ENCODE measurements at regions not wholly inside any gene's neighbourhood (a gene's known extent, or its start where the extent isn't known, plus 50 kb on each side); places are given as distances from the start of the nearest gene placed in this dataset.
A peak's percentile ranks its signal among the peaks of the same experiment; 100 is the strongest.
"Not testable (repeated sequence)": the region's sequence is repeated elsewhere in the genome, so short reads cannot be mapped to it uniquely, and the experiment has no call there.

DNA sequence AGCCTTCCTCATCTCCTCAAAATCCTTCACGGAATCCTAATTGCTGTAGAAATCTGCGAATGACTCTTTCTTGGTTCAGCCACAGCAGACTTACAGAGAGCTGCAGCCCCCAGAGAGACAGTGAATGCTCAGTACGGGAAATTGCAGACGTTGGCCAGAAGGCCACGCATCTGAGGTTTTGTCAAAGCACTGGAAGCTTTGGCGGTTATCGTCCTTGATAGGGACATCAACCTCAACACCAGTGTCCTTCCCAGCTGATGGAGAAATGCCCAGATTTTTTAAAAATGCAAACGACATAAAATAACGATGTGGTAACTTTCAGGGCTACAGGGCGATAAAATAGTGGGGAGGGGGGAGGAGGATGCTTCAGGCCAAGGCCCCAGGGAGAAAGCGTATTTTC is 166.6 kb upstream of the CIBAR2 start:
- no peak for DNase-seq

DNA sequence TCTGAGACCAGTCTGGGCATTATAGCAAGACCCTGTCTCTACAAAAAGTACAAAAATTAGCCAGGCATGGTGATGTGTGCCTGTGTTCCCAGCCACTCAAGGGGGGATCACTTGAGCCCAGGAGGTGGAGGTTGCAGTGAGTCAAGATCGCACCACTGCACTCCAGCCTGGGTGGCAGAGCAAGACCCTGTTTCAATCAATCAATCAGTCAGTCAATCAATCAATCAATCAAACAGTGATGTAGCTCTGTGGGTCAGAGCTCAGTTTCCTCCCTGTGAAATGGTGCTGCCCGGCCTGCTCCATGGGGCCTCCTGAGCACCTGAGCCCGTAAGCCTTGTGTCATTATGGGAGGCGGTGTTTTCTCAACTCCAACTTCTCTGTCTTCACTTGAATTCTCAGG is 167.1 kb upstream of the CIBAR2 start:
- DNase-seq, result no peak

DNA sequence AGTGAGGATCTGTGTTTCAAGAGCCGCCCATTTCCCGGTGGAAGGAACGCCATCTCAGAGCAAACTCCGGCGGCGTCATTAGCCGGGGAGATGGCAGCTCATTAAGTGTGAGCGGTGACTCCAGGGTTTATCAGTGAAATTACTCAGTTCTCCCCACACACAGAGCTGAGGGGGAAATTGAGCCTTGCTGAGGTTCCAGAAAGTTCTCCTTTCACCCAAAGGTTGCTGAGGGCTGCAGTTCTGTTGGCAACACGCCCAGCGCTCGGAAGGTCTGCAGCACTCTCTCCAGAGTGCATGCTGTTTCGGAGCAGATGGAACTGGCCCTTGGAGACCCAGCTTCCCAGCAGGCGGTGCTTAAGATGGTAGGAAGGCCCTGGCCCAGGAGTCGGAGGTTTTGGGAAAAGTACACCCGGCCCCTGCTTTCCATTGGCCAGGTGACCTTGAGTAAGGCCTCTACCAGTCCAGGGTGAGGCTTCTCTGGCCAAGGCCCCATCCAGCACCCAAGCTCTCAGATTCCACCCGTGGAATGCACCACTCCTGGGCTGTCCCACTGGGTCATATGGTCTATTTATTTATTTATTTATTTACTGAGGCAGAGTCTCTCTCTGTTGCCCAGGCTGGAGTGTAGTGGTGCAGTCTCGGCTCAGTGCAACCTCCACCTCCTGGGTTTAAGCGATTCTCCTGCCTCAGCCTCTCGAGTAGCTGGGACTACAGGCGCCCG is 167.7 kb upstream of the CIBAR2 start:
- no peak for DNase-seq

DNA sequence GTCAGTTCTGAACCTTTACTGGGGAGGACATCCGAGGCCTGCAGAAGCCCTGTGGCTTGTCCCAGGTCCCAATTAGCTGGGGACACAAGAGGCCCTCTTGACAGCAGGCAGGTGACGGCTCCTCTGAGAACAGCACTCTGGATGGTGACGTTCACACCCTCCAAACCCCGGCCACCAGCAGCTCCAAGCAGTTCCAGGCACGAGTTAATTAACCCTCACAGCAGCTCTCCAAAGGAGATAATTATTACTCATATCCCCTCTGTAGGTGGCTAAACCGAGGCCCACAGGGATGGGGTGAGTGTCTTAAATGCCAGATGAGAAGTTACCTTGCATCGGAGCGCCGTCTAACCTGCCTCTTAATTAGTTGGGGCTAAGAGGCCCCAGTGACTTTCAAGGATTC is 168.9 kb upstream of the CIBAR2 start:
- no peak for DNase-seq

DNA sequence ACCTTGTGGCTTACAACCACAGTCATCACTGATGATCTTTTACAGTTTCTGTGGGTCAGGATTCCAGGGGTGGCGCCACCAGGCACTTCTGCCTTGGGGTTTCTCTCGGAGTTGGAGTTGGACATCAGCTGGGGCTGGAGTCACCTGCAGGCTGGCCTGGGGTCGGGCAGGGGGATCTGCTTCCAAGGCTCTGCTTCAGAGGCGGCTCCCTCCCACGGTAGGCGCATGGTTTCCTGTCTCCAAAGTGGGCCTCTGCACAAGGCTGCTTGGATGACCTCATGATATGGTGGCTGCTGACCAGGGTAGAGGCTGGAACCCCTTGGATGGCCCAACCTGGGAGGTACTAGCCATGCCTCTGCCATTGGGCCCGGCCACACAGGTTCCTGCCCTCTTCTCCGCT is 170.6 kb upstream of the CIBAR2 start:
- DNase-seq, result no peak

DNA sequence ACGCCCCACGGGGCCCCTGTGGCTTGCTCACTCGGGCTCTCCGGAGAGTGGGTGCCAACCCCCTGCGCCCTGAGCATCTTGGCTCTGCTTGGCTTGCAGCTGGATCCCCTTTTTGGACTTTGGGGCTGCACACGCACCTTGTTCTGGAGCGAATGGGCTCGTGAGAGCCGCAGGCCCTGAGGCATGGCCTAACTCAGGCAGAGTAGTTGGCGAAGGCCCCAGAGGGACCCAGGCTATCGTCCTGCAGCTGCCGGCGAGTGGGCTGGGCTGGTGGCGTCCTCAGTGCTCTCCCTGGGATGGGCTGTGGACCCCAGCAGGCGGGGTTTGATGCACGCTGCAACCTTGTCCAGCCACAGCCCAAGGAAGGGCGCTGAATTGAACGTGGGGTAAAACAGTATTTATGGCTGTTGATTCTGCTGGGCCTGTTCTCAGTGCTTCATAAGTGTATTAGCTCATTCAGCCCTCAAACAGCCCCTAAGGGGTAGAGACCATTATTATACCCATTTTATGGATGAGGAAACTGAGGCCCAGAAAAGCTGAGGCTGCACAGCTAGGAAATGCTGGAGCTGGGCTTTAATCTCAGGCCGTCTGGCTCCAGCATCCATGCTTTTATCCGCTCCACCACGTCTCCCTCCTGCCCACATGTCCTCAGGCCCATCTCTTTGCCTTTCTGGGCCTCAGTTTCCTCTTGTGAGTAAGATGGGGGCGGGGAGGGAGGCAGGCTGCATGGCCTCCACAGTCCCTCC is 171.2 kb upstream of the CIBAR2 start:
- DNase-seq, result no peak

DNA sequence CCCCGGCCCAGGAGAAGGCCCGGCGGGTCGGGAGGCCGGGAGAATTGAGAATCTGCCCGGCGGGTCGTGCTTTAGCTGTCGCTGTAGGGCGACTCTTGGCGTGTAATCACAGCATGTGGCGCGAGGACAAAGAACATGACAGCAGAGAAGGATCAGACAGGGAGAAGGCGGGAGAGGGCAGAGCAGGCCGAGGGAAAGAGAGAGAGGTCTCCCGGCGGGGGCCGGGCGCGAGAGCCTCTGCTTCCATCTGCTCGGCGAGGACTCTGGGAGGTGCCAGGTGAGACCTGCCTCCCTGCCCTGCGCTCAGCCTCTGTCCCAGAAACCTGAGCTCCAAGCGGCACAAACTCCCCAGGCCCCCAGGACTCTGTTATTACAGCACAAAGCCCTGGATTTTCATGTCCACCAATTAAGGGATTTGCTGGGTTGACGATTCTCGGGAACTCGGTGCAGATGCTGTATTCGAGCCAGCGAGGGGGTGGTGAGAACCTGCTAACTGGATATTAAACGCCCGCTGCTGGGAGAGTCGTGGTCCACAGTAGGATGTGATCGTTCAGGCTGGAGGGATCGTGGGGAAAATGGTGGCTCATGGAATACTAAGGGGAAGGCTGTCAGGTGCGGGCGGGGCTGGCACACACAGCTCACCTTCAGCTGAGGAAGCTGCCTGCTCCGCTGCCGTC is 172.0 kb upstream of the CIBAR2 start:
- DNase-seq, result no peak

DNA sequence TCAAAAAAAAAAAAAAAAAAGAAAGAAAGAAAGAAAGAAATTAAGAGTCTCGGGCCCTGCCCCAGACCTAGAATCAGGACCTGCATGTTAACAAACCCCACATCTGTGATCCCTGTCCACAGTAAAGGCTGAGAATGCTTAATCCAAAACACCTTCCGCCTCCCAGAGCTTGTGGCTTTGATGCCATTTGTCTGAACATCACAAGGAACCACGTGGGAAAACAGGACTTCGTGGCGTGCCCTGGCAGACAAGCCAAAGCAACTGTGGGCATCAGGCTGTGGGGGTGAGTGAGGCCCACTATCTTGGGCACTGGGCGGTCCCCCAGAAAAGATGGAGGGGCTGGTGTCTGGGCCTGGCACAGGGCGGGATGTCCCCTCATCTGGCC is 173.4 kb upstream of the CIBAR2 start:
- no peak for DNase-seq

DNA sequence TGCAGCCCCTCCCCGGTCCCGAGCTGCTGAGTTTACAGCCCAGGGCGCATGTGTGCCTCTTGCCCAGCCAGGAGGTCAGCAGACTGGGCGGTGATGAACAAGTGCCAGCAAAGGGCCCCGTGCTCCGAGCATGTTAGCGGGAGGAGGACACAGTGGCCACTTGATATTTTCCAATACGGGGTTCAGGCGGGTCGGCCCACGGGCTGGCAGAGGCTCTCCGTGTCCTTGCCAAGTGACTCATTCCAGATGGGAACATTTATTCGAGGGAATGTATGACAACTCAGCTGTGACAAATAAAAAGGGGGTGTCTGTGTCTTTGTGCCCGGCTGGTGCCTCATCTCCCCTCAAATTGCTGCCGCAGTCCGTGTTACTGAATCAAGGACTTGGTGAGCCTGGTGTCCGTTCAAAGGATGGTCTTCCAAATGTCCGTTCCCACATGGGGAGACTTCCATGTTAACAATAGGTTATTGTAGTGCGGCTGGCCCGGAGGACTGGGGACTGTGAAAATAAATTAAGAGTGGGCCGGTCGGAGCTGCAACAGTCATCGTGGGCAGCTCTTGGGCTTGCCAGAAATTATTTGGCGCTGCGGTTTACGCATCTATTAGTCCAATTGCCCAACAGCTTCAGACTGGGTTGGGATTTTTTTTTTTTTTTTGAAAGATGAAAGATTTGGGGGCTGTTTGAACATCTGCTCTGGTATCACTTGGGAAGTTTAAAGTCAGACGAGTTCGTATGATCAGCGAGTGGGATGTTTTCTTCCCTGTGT is 174.0 kb upstream of the CIBAR2 start:
- DNase-seq, result peak; percentile 44

DNA sequence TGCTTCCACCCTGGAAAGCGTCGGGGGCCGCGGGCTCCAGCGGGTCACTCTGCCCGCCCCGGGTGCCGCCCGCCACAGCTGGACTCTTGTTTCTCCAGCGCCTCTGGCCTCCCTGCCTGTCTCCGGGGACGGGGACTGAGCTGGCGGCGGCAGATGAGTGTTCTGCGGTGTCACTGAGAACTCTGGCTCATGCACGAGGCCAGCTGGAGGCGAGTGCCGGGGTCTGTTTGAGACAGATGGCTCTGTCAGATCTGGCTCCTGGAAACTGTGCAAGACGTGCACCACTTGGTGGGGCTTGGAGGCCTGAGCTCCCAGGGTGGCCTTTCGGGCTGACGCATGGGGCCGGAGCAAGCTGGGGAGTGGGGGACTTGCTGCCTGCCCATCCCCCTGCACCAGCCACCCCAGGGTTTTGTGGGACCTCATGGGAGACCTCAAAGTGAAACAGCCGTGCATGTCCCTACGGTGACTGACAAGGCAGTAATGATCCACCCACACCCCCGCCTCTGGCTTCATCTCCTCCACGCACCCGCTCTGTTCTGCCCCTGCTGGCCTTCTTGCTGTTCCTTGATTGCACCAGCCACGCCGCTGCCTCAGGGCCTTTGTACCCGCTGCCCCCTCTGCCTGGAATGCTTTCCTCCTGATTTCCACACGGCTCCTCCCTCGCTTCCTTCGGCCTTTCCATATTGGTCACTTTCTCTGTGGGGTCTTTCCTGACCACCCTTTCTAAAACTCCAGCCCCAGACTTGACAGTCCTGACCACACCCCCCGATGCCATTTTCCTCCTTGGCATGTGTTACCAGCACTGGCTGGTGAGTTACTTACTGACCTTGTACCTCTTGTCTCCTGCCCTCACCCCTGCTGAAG is 174.9 kb upstream of the CIBAR2 start:
- no peak for DNase-seq

DNA sequence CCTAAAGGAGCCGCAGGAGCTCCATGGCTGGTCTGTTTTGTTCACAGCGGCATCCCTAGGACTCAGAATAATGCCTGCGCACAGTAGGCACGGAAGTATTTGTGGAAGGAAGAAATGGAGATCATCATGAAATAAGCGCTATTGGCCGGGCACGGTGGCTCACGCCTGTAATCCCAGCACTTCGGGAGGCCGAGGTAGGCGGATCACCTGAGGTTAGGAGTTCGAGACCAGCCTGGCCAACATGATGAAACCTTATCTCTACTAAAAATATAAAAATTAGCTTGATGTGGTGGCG is 175.5 kb upstream of the CIBAR2 start:
- not testable (repeated sequence) for DNase-seq

DNA sequence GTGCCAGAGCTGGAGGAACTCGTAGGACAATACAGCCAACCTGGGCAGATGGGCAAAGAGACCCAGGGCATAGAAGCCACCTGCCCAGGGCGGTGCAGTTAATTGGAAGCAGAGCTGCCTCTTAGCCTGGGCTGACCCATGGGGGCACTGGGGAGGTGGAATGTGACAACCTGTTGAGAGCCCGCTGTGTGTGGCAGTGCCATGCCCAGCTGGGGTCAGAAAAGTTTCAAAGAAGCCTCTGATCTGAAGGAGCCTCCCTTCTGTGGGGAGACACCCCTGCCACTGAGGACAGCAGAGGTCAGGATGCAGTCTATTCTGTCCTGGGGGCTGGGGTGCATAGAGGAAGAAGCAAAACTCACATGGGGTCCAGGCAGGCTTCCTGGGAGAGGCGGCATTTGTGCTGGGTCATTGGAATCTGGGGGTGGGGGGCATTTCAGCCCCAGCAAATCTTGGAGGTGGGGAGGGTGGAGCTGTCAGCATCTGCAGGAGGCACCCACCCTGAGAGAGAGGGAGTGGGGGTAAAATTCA is 176.1 kb upstream of the CIBAR2 start:
- no peak for DNase-seq

DNA sequence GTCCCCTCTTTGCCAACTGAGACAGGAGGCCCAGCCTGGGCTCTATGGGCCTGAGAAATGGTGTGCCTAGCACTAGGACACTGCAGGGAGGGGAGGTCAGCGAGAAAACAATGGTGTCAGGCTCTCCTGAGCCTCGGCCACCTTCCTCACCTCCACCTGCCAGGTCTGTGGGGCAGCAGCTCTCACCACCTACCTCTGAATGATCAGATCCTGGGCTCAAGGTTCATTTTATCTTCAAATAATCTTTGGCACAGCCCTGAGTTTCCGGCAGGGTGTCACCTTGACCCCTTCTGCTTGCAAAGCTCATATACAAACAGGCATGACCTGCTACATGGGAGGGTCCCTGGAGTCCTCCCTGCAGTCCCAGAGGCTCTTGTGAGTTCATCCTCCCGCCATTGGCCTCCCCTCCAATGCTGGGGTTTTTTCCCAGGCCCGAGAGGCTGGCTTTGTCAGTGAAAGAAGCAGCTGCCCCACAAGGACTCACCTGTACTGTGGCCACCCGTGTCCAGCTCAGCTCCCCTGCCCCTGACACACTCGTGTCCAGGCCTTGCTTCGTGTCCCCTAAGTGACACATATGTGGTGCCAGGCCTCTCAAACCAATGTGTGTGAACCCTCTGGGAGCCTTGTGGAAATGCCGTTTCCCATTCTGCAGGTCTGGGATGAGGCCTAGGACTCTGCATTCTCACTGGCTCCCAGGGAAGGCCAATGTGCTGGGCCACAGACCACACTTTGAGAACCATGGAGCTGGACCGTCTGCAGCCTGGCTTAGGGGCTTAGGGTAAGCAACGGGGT is 176.8 kb upstream of the CIBAR2 start:
- no peak for DNase-seq

DNA sequence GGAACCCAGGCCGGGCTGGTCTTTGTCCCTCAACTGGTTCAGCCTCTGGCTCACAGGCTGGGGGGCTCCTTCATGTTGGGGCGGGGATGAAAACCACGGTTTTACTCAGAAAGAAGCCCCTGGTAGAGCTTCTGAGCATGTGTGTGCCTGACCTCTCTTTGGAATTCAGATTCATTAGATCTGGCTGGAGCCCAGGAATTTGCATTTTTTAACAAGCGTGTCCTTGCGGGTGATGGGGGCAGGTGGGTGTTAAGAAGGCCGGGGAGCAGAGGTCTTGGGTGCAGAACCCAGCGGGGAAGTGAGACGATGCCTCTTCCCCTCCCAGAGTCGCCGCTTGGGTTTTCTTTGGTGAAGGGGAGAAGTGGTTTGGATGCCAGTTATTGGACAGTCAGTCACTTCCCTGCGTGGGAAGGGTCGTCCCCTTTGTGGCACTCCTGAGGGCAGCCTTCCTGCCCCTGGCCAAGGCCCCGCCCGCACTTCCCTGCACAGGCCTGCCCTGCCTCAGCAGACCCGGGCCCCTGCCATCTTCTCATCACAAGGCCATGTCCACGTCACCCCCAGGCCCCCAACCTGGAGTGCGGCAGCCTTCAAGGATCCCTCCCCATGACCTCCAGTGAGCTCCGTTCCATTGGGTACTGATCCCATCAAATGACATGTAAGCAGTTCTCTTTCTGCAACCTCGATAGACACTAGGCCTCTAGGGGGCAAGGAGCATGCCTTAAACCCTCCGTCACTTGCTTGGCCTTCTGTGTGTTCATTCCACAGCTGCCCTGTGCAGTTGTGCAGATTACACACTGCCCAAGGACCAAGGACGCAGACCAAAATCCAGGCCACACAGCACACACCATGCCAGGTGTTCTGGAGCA is 177.7 kb upstream of the CIBAR2 start:
- no peak for DNase-seq

DNA sequence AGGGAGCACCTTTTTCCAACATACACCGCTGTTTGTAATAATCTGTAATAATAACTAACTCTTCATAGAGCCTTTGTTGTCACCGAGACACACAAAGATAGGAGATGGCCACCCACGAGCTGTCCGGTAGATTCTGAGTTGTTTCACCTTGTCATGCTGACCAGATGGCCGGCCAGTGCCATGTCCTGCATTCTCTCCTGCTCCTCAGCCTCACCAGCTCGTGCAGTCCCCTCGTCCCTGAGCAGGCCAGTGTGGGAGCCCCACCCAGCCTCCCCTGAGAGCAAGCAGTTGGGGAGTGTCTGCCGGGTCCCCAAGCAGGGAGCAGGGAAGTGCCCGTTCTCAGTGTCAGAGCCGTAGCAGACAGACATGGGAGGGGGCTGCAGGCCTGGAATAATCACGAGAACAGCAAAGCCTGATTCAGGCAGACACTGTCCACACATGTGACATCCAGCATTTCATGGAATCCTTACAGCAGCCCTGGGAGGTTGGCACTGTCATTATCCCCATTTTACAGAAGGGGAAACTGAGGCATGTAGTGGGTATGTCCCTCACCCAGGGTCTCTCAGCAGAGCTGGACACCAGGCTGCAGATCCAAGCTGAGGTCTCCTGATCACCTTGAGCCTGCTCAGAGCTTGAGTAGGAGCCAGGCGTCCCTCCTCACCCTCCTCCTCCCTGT is 178.5 kb upstream of the CIBAR2 start:
- no peak for DNase-seq

DNA sequence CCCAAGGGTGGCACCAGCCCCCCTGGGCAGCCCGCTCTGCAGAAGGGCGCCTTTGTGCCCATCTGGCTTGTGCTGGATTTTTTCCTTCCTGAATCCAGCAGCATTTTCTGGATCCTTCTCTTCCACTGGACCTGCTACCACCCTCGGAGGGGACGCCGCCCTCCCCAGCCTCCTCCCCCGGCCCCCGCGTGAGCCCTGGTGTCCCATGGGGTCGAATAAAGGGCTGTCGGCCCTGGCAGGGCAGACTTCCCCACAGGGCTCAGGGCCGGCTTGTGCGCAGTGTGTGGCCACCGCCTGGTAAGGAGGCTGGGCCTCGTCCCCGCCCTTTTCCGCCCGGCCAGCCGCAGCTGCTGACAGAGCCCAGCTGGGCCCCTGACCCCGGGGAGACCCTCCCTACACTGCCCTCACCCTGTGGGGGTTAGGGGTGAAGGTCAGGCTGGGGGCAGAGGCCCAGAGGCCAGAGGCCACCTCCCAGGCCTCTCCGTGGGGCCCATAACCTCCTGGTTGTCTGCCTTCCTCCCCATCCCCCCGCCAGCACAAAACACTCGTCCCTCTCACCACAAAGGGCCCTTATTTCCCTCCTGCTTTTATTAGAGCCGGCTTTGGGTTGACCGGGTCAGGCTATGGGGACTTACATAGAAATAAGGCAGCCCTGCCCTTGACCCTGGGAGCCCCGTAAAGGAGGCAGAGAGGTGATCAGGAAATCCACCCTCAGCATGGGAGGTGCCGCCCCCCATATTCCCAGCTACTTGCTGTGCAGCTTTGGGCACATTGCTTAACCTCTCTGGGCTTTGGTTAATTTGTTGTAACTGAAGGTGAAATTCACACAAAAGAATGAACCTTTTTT is 179.3 kb upstream of the CIBAR2 start:
- DNase-seq, result peak; percentile 37

DNA sequence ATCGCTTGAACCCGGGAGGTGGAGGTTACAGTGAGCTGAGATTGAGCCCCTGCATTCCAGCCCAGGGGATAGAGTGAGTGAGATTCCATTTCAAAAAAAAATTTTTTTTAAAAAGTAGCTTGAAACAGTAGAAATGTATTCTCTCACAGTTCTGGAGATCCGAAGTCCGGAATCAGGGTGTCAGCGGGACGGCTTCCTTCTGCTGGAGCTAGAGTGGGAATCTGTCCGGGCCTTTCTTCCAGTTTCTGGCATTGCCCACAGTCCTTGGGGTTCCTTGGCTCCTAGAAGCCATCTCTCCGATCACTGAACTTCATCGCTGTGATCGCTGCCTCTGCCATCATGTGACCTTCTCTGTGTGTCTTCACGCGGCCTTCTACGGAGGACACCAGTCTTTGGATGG is 181.2 kb upstream of the CIBAR2 start:
- no peak for DNase-seq

DNA sequence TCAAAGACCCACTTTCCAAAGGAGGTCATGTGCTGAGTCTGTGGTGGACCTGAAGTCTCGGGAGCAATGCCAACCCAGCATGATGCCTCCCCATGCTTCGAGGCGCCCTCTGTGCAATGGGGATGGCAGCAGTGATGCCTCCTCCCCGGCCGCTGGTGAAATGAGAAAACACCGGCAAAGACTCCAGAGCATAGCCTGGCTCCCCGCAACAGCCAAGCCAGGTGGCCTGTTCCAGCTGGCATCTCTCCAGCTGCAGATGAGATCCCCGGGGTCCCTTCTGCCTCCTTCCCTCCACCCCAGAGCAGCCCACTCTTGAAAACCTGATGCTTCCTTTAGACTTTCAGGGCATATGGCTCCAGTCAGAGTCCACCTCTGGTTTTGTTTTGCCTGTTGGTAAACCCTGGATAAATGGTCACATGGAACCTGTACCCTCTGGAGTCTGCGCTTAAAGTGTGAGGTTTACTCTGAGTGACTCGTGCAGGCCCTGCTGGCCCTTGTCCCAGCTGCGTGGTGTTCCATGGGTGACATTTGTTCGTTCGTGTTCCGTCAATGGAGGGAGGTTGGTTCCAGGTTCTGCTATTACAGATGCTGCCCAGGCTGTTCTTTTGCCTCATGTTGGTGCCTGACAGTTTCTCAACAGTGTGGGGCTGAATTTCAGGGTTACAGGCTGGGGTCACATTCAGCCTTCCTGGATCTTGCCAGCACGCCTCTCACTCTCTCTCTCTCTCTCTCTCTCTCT is 181.8 kb upstream of the CIBAR2 start:
- no peak for DNase-seq

Measured in dermis blood vessel endothelial cell (primary cell).